OCI-LY1 (cell line): ENCODE measurements at regions not wholly inside any gene's neighbourhood (a gene's known extent, or its start where the extent isn't known, plus 50 kb on each side); places are given as distances from the start of the nearest gene placed in this dataset.

ENCODE experiments used
- EZH2 ChIP-seq: fragments of 200-600 bp; sonication (generic), shearing (Covaris generic); IDR thresholded peaks from 2 replicates; pipeline ENCODE4 v1.8.0; 2017; ENCODE audit warnings: borderline replicate concordance, mixed run types, mild to moderate bottlenecking, antibody characterized with exemption, low read length, moderate library complexity, mixed read lengths
- TF ChIP-seq, protein P1 (sequence below): fragments of 200-600 bp; sonication (generic), shearing (Covaris generic); IDR thresholded peaks from 2 replicates; pipeline ENCODE4 v1.5.1; 2017; ENCODE audit warnings: mild to moderate bottlenecking, antibody characterized with exemption, low read length, moderate library complexity, mixed read lengths

DNA sequence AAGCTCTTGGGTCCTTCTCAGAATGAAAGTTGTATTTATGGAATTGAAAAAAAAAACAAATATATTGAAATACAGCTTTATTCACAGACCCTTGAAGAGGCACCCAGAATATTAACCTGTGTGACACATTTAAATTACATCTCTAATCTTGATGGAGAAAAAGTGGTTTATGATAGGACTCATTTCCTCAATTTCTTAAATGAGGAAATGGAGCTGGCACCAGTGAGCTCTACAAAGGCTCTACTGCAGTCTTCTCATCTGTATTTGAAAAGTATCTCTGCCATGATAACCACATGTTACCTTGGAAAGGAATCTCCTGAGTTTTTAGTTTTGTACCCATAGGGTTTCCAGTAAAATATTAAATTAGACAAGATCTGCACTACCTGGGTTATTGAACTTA lies 186.5 kb downstream of the HIPK3 start:
- TF ChIP-seq, protein P1, sequence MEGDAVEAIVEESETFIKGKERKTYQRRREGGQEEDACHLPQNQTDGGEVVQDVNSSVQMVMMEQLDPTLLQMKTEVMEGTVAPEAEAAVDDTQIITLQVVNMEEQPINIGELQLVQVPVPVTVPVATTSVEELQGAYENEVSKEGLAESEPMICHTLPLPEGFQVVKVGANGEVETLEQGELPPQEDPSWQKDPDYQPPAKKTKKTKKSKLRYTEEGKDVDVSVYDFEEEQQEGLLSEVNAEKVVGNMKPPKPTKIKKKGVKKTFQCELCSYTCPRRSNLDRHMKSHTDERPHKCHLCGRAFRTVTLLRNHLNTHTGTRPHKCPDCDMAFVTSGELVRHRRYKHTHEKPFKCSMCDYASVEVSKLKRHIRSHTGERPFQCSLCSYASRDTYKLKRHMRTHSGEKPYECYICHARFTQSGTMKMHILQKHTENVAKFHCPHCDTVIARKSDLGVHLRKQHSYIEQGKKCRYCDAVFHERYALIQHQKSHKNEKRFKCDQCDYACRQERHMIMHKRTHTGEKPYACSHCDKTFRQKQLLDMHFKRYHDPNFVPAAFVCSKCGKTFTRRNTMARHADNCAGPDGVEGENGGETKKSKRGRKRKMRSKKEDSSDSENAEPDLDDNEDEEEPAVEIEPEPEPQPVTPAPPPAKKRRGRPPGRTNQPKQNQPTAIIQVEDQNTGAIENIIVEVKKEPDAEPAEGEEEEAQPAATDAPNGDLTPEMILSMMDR, result no peak
- TF ChIP-seq EZH2, result no peak
